Esophagus squamous epithelium (tissue), 5 donors: ENCODE measurements at regions not wholly inside any gene's neighbourhood (a gene's known extent, or its start where the extent isn't known, plus 50 kb on each side); places are given as distances from the start of the nearest gene placed in this dataset.
A peak's percentile ranks its signal among the peaks of the same experiment; 100 is the strongest.

ENCODE experiments used
- DNase-seq: peaks from one replicate; lab custom pipeline; 2025; lab: John Stamatoyannopoulos, UW
- H3K27ac ChIP-seq, 4 donors: fragments of 200-600 bp; sonication (generic); one replicate each; pipeline ENCODE4 v1.5.1; 2016 to 2019; ENCODE audit warnings: mild to moderate bottlenecking in 1 of 4
- H3K27me3 ChIP-seq, 4 donors: fragments of 200-600 bp; sonication (generic); 1 replicate in 3 of 4; 2 replicates in 1 of 4; pipeline versions ENCODE4 v1.5.1 to v1.6.0; 2017 to 2021; ENCODE audit warnings: antibody characterized with exemption in 1 of 4
- H3K36me3 ChIP-seq, 3 donors: fragments of 200-600 bp; sonication (generic); one replicate each; pipeline ENCODE4 v1.5.1; 2016 to 2019
- H3K4me1 ChIP-seq, 3 donors: fragments of 200-600 bp; sonication (generic); one replicate each; pipeline ENCODE4 v1.5.1; 2017 to 2019
- H3K4me3 ChIP-seq, 4 donors: fragments of 200-600 bp; sonication (generic); 1 replicate in 3 of 4; 2 replicates in 1 of 4; pipeline ENCODE4 v1.5.1; 2016 to 2019; ENCODE audit warnings: mild to moderate bottlenecking in 2 of 4, moderate library complexity in 1 of 4
- H3K9me3 ChIP-seq, 3 donors: fragments of 200-600 bp; sonication (generic); one replicate each; pipeline ENCODE4 v1.5.1; 2016 to 2019
- CTCF ChIP-seq, 6 experiments: fragments of 450-650 bp in 4 of 6; fragments of 200-600 bp in 2 of 6; sonication (generic) in 2 of 6; IDR thresholded peaks; one replicate each; pipeline ENCODE4 v1.5.1; 2016 to 2019; ENCODE audit warnings: antibody characterized with exemption in 6 of 6, mild to moderate bottlenecking in 4 of 6, moderate library complexity in 4 of 6
- POLR2A ChIP-seq, 4 donors: fragments of 450-650 bp; IDR thresholded peaks; one replicate each; pipeline ENCODE4 v1.6.1; 2017; ENCODE audit warnings: antibody characterized with exemption in 4 of 4, mild to moderate bottlenecking in 4 of 4, moderate library complexity in 3 of 4
- WGBS, 2 donors: methylation state at CpG; one replicate each; pipeline ENCODE4 v1.1.5; 2018; 5-methylcytosine and 5-hydroxymethylcytosine counted together
- intact Hi-C: fragments of 100-400 bp; cut with DNase I; formaldehyde crosslinking; loops from one replicate; pipeline ENCODE4 v1.15.0; 2022
- donor health status: DM: yes; HTN: yes; CAD: no.

GRCh38 chr12:115353467-115353866 is 669.5 kb upstream of the TBX3 start:
- TF ChIP-seq CTCF (IDR thresholded peaks at IDR 0.05) (no peak), POLR2A (IDR thresholded peaks at IDR 0.05) (no peak)
- intact Hi-C loops: no loop called here
- Histone ChIP-seq H3K4me3 (no peak overlapping the region), H3K27me3 (no peaks in the 10 kb centered on the region), H3K4me1 (peaks cover 0 to 34% (median 8%) of the 10 kb centered on the region in 3 donors), H3K27ac (peak overlapping the region; percentile 85 to 92 (median 88)), H3K36me3 (no peaks in the 10 kb centered on the region), H3K9me3 (no peaks in the 10 kb centered on the region)
- no peak for DNase-seq
- 83 to 93% methylated on average over 1 of the region's 1 CpG for WGBS, 2 donors

GRCh38 chr12:115351514-115352077 is 667.6 kb upstream of the TBX3 start:
- intact Hi-C loops: no loop called here
- H3K4me3 ChIP-seq: no peak overlapping the region
- peak overlapping the region in 3 of 4 donors; percentile 28 to 63 (median 53) for H3K27ac ChIP-seq
- peaks cover 0 to 34% (median 8%) of the 10 kb centered on the region in 3 donors for H3K4me1 ChIP-seq
- no peak for DNase-seq
- no peaks in the 10 kb centered on the region for H3K27me3 ChIP-seq
- H3K9me3 ChIP-seq: no peaks in the 10 kb centered on the region
- WGBS, 2 donors: 42 to 47% methylated on average over 5 of the region's 5 CpGs
- TF ChIP-seq POLR2A (IDR thresholded peaks at IDR 0.05) (no peak), CTCF (IDR thresholded peaks at IDR 0.05) (no peak)
- H3K36me3 ChIP-seq: no peaks in the 10 kb centered on the region

- no peak overlapping the region for H3K27ac ChIP-seq
- TF ChIP-seq CTCF (IDR thresholded peaks at IDR 0.05): no peak
- TF ChIP-seq POLR2A (IDR thresholded peaks at IDR 0.05): no peak
- no peak overlapping the region for H3K4me3 ChIP-seq
- no peaks in the 10 kb centered on the region for H3K36me3 ChIP-seq
- no peaks in the 10 kb centered on the region for H3K27me3 ChIP-seq
- H3K4me1 ChIP-seq: peaks cover 0 to 29% (median 7%) of the 10 kb centered on the region in 3 donors
- WGBS, 2 donors: 36 to 44% methylated on average over 1 of the region's 1 CpG
- intact Hi-C loops: no loop called here
- no peak for DNase-seq
- no peaks in the 10 kb centered on the region for H3K9me3 ChIP-seq
Measured at GRCh38 chr12:115349711-115350110, 665.7 kb upstream of the TBX3 start.

- no peak overlapping the region for H3K4me3 ChIP-seq
Measured at GRCh38 chr12:115348301-115348700, 664.3 kb upstream of the TBX3 start.

More at GRCh38 chr12:115348301-115348700, 664.3 kb upstream of the TBX3 start:
- Histone ChIP-seq H3K4me1 (peaks cover 0 to 17% (median 0%) of the 10 kb centered on the region in 3 donors), H3K27me3 (no peaks in the 10 kb centered on the region), H3K36me3 (no peaks in the 10 kb centered on the region), H3K9me3 (no peaks in the 10 kb centered on the region), H3K27ac (no peak overlapping the region)
- TF ChIP-seq POLR2A (IDR thresholded peaks at IDR 0.05): no peak
- TF ChIP-seq CTCF (IDR thresholded peaks at IDR 0.05): no peak
- no peak for DNase-seq
- intact Hi-C loops: no loop called here
- WGBS, 2 donors: 90 to 92% methylated on average over 16 of the region's 16 CpGs
